BJ (cell line): ENCODE measurements at regions not wholly inside any gene's neighbourhood (a gene's known extent, or its start where the extent isn't known, plus 50 kb on each side); places are given as distances from the start of the nearest gene placed in this dataset.

Experiments
- CTCF ChIA-PET: fragments of 350-600 bp; formaldehyde crosslinking; extraction: SDS; loops from one replicate; lab custom pipeline; 2021; ENCODE audit warnings: antibody characterized with exemption, inconsistent platforms; lab: Yijun Ruan, JAX
- POLR2A ChIA-PET: fragments of 300-600 bp; sonication (Branson Sonifier 250); formaldehyde crosslinking; extraction: SDS; loops from one replicate; lab custom pipeline; 2021; ENCODE audit warnings: antibody characterized with exemption; lab: Charles Lee
- DNase-seq: peaks from one replicate; pipeline ENCODE4 v3.0.0-alpha.2; 2011; ENCODE audit warnings: low read depth
- H3K27me3 ChIP-seq: 2 replicates; pipeline ENCODE4 v1.6.0; 2011; ENCODE audit warnings: low read length; ENCODE audit not compliant: control insufficient read depth, insufficient read depth
- H3K36me3 ChIP-seq: 2 replicates; pipeline ENCODE4 v1.5.1; 2011; ENCODE audit warnings: low read length; ENCODE audit not compliant: control insufficient read depth, insufficient read depth
- H3K4me3 ChIP-seq: 2 replicates; pipeline ENCODE4 v1.5.1; 2011; ENCODE audit warnings: low read depth, mild to moderate bottlenecking, control low read depth, low read length
- TF ChIP-seq, protein P1 (sequence below): IDR thresholded peaks from 2 replicates; pipeline ENCODE4 v1.5.1; 2011; ENCODE audit warnings: low read depth, mild to moderate bottlenecking, control low read depth, inconsistent platforms, low read length, moderate library complexity; ENCODE audit not compliant: insufficient read depth

DNA sequence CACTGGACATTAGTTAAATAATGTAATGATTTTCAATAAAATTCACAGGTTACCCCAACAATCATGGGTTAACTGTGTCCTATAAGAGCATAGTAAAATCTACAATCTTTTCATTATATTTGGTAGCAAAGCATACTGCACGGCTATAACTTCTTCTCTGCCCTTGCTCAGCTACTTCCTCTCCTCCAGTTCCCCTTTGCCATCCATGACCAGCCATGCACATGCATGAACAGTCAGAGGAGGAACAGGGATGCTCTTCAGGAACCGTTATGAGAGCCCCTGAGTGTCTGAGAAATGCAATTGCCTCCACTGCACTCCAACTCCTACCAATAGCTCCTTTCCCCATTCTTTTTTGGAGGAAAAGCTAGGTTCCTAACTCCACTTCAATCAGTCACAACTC is 646.7 kb downstream of the LTN1 start:
- CTCF ChIA-PET, result interaction anchor here (1.0 kb wide), 1 partner anchor 8 kb away, joined by 3 read pairs; no protein-coding TSS in a partner anchor
- Histone ChIP-seq H3K4me3 (no peak overlapping the region), H3K27me3 (no peaks in the 10 kb centered on the region), H3K36me3 (no peaks in the 10 kb centered on the region)
- no peak for DNase-seq
- TF ChIP-seq, protein P1, sequence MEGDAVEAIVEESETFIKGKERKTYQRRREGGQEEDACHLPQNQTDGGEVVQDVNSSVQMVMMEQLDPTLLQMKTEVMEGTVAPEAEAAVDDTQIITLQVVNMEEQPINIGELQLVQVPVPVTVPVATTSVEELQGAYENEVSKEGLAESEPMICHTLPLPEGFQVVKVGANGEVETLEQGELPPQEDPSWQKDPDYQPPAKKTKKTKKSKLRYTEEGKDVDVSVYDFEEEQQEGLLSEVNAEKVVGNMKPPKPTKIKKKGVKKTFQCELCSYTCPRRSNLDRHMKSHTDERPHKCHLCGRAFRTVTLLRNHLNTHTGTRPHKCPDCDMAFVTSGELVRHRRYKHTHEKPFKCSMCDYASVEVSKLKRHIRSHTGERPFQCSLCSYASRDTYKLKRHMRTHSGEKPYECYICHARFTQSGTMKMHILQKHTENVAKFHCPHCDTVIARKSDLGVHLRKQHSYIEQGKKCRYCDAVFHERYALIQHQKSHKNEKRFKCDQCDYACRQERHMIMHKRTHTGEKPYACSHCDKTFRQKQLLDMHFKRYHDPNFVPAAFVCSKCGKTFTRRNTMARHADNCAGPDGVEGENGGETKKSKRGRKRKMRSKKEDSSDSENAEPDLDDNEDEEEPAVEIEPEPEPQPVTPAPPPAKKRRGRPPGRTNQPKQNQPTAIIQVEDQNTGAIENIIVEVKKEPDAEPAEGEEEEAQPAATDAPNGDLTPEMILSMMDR, result no peak
- POLR2A ChIA-PET, result no interaction called here

DNA sequence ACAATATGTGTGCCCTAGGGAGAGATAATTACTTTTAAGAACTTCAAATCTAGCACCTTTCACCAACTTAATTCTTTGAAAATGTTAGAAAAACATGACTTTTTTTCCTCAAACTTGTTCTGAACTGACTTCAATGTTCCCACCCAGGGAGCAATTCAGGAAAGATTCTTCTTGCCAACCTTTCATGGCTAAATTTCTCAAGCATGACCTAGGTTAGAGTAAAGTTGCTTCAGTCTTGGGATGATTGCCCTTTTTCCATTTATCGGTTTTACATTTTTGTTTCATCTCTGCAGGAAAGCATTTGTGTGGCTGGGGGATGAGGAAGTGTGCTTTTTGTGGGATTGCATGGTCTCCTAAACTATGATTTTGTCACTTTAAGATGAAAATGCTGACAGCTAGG is 647.7 kb downstream of the LTN1 start:
- POLR2A ChIA-PET, result no interaction called here
- no peak overlapping the region for H3K4me3 ChIP-seq
- no peak for DNase-seq
- CTCF ChIA-PET, result no interaction called here
- no peaks in the 10 kb centered on the region for H3K27me3 ChIP-seq
- H3K36me3 ChIP-seq, result no peaks in the 10 kb centered on the region
- TF ChIP-seq, protein P1, result no peak

DNA sequence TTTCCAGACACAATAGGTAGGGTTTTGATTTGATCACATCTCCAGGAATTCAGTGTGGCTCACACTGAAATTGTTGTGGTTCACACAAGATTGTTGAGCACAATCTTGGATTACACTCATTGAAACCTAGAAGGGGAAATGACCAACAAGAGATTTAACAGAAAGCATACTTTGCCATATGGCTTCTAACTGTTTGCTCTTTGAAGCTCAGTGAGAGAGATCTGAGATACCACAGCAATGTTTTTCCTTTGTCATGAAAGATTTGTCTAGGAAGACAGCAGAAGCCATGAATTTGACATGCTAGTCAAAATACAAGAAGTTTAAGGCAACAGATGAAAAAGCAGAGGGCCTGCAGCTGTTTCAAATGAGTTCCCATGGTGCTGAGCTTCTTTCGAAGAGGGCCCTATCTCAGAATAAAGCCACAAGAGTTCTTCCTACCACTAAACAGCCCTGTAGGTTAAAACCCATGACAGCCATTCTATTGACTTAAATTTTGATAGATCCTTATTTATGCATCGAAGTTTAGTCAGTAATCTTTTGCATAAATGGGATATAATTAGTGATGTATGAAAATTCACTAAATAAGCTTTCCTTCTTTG is 650.4 kb downstream of the LTN1 start:
- TF ChIP-seq, protein P1, result no peak
- POLR2A ChIA-PET, result no interaction called here
- H3K27me3 ChIP-seq, result no peaks in the 10 kb centered on the region
- no peaks in the 10 kb centered on the region for H3K36me3 ChIP-seq
- CTCF ChIA-PET, result interaction anchor here (0.5 to 1.0 kb wide), 3 partner anchors 41 to 1095 kb away, joined by 3 read pairs; no protein-coding TSS in a partner anchor
- no peak for DNase-seq
- H3K4me3 ChIP-seq, result no peak overlapping the region

DNA sequence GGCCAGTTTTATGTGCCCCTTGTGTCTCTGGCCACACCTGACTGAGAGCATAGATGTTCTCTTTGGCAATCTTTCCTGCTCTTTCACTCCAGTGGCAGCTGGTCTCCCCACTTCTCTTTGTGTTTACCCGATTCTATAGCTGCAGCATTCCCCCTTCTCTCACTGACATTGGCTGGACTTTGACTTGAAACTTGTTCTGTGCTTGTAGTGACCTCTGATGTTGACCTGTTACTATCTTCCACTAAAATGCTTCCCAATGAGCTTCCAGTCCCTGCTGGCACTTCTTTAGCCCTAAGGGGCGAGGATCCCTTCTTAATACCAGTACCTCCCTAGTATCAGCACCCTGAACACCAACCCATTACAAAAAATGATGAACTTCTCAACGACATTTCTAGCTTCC is 653.3 kb downstream of the LTN1 start:
- CTCF ChIA-PET, result interaction anchor here (1.1 to 1.9 kb wide), 2 partner anchors 182 to 406 kb away, joined by 3 to 10 read pairs; no protein-coding TSS in a partner anchor
- Histone ChIP-seq H3K27me3 (no peaks in the 10 kb centered on the region), H3K4me3 (no peak overlapping the region), H3K36me3 (no peaks in the 10 kb centered on the region)
- TF ChIP-seq, protein P1, result no peak
- DNase-seq, result no peak
- POLR2A ChIA-PET, result no interaction called here

DNA sequence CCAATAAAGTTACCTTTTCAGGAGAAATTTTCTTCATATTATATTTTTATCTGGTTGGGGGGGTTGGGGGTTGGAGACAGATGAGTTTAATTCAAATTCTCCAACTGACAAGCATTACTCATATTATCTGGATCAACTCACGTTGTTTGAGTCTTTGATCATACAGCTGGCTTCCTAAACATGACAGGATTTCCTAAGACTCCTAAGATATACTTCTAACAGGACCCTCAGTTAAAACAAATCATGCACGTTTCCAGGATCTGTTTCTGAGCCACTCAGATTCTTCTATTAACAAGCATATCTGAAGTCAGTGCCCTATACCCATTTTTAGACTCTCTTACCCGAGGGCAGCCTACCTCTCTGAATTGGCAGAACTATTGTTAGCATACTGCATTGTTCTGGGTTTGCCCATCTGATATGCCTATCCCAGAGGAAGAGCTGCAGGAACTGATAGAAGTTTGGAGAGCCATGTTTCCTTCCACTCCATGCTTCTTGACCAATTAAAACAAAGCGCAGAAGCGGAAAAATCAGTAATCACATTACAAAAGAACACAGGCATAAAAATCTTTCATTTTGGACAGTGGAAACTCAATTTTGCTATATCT is 653.9 kb downstream of the LTN1 start:
- Histone ChIP-seq H3K4me3 (no peak overlapping the region), H3K36me3 (no peaks in the 10 kb centered on the region), H3K27me3 (no peaks in the 10 kb centered on the region)
- no peak for DNase-seq
- CTCF ChIA-PET, result interaction anchor here (0.5 to 4.2 kb wide), 9 partner anchors 19 to 542 kb away, joined by 3 to 26 read pairs (median 3); no protein-coding TSS in a partner anchor
- POLR2A ChIA-PET, result no interaction called here
- TF ChIP-seq, protein P1, result no peak
